A673 (cell line): ENCODE measurements at regions not wholly inside any gene's neighbourhood (a gene's known extent, or its start where the extent isn't known, plus 50 kb on each side); places are given as distances from the start of the nearest gene placed in this dataset.

Source experiments
- BruUV-seq: library from RNA; stranded (reverse); fragments of 400-500 nt; replicated peaks from 2 replicates; lab custom pipeline; 2021; lab: Mats Ljungman, UMichigan
- CTCF ChIA-PET: fragments of 300-600 bp; sonication (Branson Sonifier 250); formaldehyde crosslinking; loops from one replicate; lab custom pipeline; 2022; ENCODE audit warnings: antibody characterized with exemption; lab: Charles Lee
- POLR2A ChIA-PET: fragments of 300-600 bp; sonication (Branson Sonifier 250); formaldehyde crosslinking; loops from one replicate; lab custom pipeline; 2022; ENCODE audit warnings: antibody characterized with exemption; ENCODE audit not compliant: low non-redundant PET; lab: Charles Lee
- DNase-seq: peaks from one replicate; pipeline ENCODE4 v3.0.0-alpha.2; 2015; ENCODE audit warnings: low spot score
- H3K27ac ChIP-seq: fragments of 200-600 bp; sonication (generic); 2 replicates; pipeline ENCODE4 v1.5.1; 2016; ENCODE audit warnings: mixed run types, low read depth, mild to moderate bottlenecking, mixed read lengths, antibody characterized with exemption, low read length; ENCODE audit not compliant: poor library complexity, severe bottlenecking
- H3K27me3 ChIP-seq: fragments of 200-600 bp; sonication (generic); replicated peaks from 2 replicates; pipeline ENCODE4 v1.6.1; 2017; ENCODE audit warnings: mixed run types, low read depth, mild to moderate bottlenecking, mixed read lengths, antibody characterized with exemption, low read length; ENCODE audit not compliant: insufficient read depth, poor library complexity
- H3K36me3 ChIP-seq: fragments of 200-600 bp; sonication (generic); 2 replicates; pipeline ENCODE4 v1.6.1; 2016; ENCODE audit warnings: mixed run types, mild to moderate bottlenecking, mixed read lengths, antibody characterized with exemption, low read length; ENCODE audit not compliant: insufficient read depth, poor library complexity, severe bottlenecking
- H3K4me1 ChIP-seq: fragments of 200-600 bp; sonication (generic); 2 replicates; pipeline ENCODE4 v1.6.1; 2017; ENCODE audit warnings: mixed run types, mild to moderate bottlenecking, mixed read lengths, antibody characterized with exemption, low read length; ENCODE audit not compliant: insufficient read depth, poor library complexity, severe bottlenecking
- H3K4me3 ChIP-seq: fragments of 200-600 bp; sonication (generic); 2 replicates; pipeline ENCODE4 v1.5.1; 2016; ENCODE audit warnings: low read depth, mixed run types, mild to moderate bottlenecking, mixed read lengths, low read length; ENCODE audit not compliant: poor library complexity, severe bottlenecking
- H3K9me3 ChIP-seq: fragments of 200-600 bp; sonication (generic); 2 replicates; pipeline ENCODE4 v1.6.1; 2016; ENCODE audit warnings: mixed run types, low read depth, mild to moderate bottlenecking, mixed read lengths, antibody characterized with exemption, low read length; ENCODE audit not compliant: poor library complexity, severe bottlenecking
- EZH2 ChIP-seq: fragments of 200-600 bp; sonication (generic); IDR thresholded peaks from 2 replicates; pipeline ENCODE4 v1.6.1; 2017; ENCODE audit warnings: borderline replicate concordance, low read depth, mild to moderate bottlenecking, mixed read lengths, antibody characterized with exemption, low read length; ENCODE audit not compliant: poor library complexity, severe bottlenecking
- intact Hi-C: fragments of 100-400 bp; cut with micrococcal nuclease; formaldehyde crosslinking; loops from one replicate; pipeline ENCODE4 v1.10.0; 2022; ENCODE audit not compliant: unreplicated experiment
- TF ChIP-seq, protein P1 (sequence below): fragments of 300-800, 200-600 bp; sonication (generic); conservative IDR thresholded peaks from 2 replicates; pipeline ENCODE4 v1.5.1; 2017; ENCODE audit warnings: low read depth, mild to moderate bottlenecking, antibody characterized with exemption, low read length, moderate library complexity, mixed read lengths

DNA sequence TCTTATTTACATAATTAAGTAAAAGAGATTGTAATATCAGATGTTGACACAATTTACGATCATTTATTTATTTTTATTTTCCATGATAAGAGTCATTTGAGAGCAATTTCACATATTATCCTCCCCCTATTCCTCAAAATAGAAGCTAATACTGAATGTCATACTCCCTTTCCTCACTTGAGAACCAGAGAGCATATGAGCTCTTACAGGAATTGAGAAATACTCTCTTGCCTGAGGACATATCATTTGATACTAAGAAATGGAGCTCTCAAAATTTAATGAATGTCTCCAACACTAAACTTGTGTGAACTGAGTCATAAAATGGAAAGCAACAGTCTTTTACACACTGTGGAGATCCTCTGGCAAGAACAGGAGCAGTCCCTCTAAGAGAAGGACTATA, 68.5 kb upstream of the CHST9 start:
- Histone ChIP-seq H3K4me1 (no peaks in the 10 kb centered on the region), H3K27ac (no peak overlapping the region), H3K9me3 (no peaks in the 10 kb centered on the region), H3K27me3 (no peaks in the 10 kb centered on the region), H3K36me3 (no peaks in the 10 kb centered on the region), H3K4me3 (no peak overlapping the region)
- BruUV-seq: no TSS peak
- no peak for TF ChIP-seq EZH2
- TF ChIP-seq, protein P1, sequence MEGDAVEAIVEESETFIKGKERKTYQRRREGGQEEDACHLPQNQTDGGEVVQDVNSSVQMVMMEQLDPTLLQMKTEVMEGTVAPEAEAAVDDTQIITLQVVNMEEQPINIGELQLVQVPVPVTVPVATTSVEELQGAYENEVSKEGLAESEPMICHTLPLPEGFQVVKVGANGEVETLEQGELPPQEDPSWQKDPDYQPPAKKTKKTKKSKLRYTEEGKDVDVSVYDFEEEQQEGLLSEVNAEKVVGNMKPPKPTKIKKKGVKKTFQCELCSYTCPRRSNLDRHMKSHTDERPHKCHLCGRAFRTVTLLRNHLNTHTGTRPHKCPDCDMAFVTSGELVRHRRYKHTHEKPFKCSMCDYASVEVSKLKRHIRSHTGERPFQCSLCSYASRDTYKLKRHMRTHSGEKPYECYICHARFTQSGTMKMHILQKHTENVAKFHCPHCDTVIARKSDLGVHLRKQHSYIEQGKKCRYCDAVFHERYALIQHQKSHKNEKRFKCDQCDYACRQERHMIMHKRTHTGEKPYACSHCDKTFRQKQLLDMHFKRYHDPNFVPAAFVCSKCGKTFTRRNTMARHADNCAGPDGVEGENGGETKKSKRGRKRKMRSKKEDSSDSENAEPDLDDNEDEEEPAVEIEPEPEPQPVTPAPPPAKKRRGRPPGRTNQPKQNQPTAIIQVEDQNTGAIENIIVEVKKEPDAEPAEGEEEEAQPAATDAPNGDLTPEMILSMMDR: no peak
- ChIA-PET POLR2A (no interaction called here), CTCF (no interaction called here)
- DNase-seq: no peak
- intact Hi-C loops: no loop called here

DNA sequence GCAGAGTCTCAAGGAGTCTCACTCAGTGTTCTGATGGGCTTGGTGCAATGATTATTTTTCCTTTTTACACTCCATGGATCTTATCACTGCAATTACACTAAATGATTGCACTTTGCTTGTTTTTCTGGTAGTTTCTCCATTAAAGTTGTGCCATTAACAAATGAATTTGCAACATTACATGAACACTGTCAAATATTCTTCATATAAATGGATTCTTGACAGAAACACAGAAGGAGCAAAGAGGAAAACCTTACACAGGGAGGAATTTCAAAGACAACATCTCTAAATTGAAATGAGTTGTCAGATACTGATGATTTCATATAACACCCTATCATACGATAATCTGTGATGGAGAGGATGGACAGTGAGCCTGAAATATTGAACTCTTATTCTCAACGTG, 65.4 kb upstream of the CHST9 start:
- CTCF ChIA-PET: no interaction called here
- DNase-seq: no peak

GRCh38 chr18:27249933-27250332, 64.8 kb upstream of the CHST9 start:
- no TSS peak for BruUV-seq
- no peak for TF ChIP-seq EZH2
- TF ChIP-seq, protein P1: no peak
- ChIA-PET POLR2A (no interaction called here), CTCF (no interaction called here)
- peaks cover 9% of the 10 kb centered on the region for H3K27me3 ChIP-seq
- H3K36me3 ChIP-seq: no peaks in the 10 kb centered on the region
- no peaks in the 10 kb centered on the region for H3K9me3 ChIP-seq
- intact Hi-C loops: loop anchor here (10.0 kb wide), 1 partner anchor 345 kb away; no protein-coding TSS in a partner anchor
- H3K4me3 ChIP-seq: no peak overlapping the region
- no peaks in the 10 kb centered on the region for H3K4me1 ChIP-seq
- DNase-seq: no peak
- H3K27ac ChIP-seq: no peak overlapping the region

More for the DNA sequence above, 65.4 kb upstream of the CHST9 start:
- no TSS peak for BruUV-seq
- Histone ChIP-seq H3K4me1 (no peaks in the 10 kb centered on the region), H3K36me3 (no peaks in the 10 kb centered on the region), H3K9me3 (no peaks in the 10 kb centered on the region), H3K4me3 (no peak overlapping the region), H3K27me3 (peaks cover 9% of the 10 kb centered on the region), H3K27ac (no peak overlapping the region)
- no peak for TF ChIP-seq EZH2
- TF ChIP-seq, protein P1: no peak
- POLR2A ChIA-PET: no interaction called here
- intact Hi-C loops: no loop called here
